Ishikawa (cell line): ENCODE measurements at regions not wholly inside any gene's neighbourhood (a gene's known extent, or its start where the extent isn't known, plus 50 kb on each side); places are given as distances from the start of the nearest gene placed in this dataset.

Experiments
- CEBPB ChIP-seq: IDR thresholded peaks from 2 replicates; pipeline ENCODE4 v1.6.1; 2012
- CREB1 ChIP-seq: IDR thresholded peaks from 2 replicates; pipeline ENCODE4 v1.6.1; 2012; ENCODE audit warnings: low read depth
- EGR1 ChIP-seq: IDR thresholded peaks from 2 replicates; pipeline ENCODE4 v1.6.1; 2012
- EP300 ChIP-seq: IDR thresholded peaks from 2 replicates; pipeline ENCODE4 v1.6.1; 2012; ENCODE audit warnings: borderline replicate concordance
- FOXM1 ChIP-seq: IDR thresholded peaks from 2 replicates; pipeline ENCODE4 v1.6.1; 2012; ENCODE audit warnings: low read depth, borderline replicate concordance
- MAX ChIP-seq: IDR thresholded peaks from 2 replicates; pipeline ENCODE4 v1.6.1; 2012
- NFIC ChIP-seq: IDR thresholded peaks from 2 replicates; pipeline ENCODE4 v1.6.1; 2012
- RAD21 ChIP-seq: IDR thresholded peaks from 2 replicates; pipeline ENCODE4 v1.6.1; 2012; ENCODE audit warnings: low read depth
- REST ChIP-seq: IDR thresholded peaks from 2 replicates; pipeline ENCODE4 v1.6.1; 2012; ENCODE audit warnings: low read depth, mild to moderate bottlenecking
- TAF1 ChIP-seq: IDR thresholded peaks from 2 replicates; pipeline ENCODE4 v1.6.1; 2012; ENCODE audit warnings: low read depth, mild to moderate bottlenecking
- TCF12 ChIP-seq: IDR thresholded peaks from 2 replicates; pipeline ENCODE4 v1.6.1; 2012; ENCODE audit warnings: low read depth
- TEAD4 ChIP-seq: IDR thresholded peaks from 2 replicates; pipeline ENCODE4 v1.6.1; 2012
- USF1 ChIP-seq: IDR thresholded peaks from 2 replicates; pipeline ENCODE4 v1.6.1; 2012
- YY1 ChIP-seq: IDR thresholded peaks from 2 replicates; pipeline ENCODE4 v1.6.1; 2012; ENCODE audit warnings: low read depth
- ZBTB7A ChIP-seq: IDR thresholded peaks from 2 replicates; pipeline ENCODE4 v1.6.1; 2012; ENCODE audit warnings: low read depth

GRCh38 chr20:60238992-60239660, 280.9 kb downstream of the CDH26 start:
- no peak for TF ChIP-seq NFIC
- TF ChIP-seq YY1 = no peak
- no peak for TF ChIP-seq TCF12
- TF ChIP-seq FOXM1 = no peak
- no peak for TF ChIP-seq EP300
- TF ChIP-seq CEBPB = no peak
- no peak for TF ChIP-seq CREB1
- no peak for TF ChIP-seq USF1
- TF ChIP-seq RAD21 = no peak
- TF ChIP-seq TEAD4 = no peak
- no peak for TF ChIP-seq ZBTB7A
- TF ChIP-seq REST = no peak; the same call in 1 of the 2 replicates
- TF ChIP-seq TAF1 = no peak

GRCh38 chr20:60239956-60240355, 281.7 kb downstream of the CDH26 start:
- no peak for TF ChIP-seq TEAD4
- TF ChIP-seq CEBPB = no peak
- no peak for TF ChIP-seq YY1
- TF ChIP-seq TCF12 = no peak
- TF ChIP-seq NFIC = no peak
- TF ChIP-seq MAX = no peak
- no peak for TF ChIP-seq TAF1
- TF ChIP-seq USF1 = no peak
- no peak for TF ChIP-seq EGR1
- TF ChIP-seq ZBTB7A = no peak
- TF ChIP-seq RAD21 = no peak
- TF ChIP-seq CREB1 = no peak
- TF ChIP-seq FOXM1 = no peak
- no peak for TF ChIP-seq EP300
- no peak for TF ChIP-seq REST

- TF ChIP-seq TEAD4 (no peak), TCF12 (no peak), EGR1 (no peak), EP300 (no peak), TAF1 (no peak), MAX (no peak), REST (no peak), CREB1 (no peak), ZBTB7A (no peak), FOXM1 (no peak), CEBPB (no peak), USF1 (no peak), NFIC (no peak)
Measured at GRCh38 chr20:60240415-60240814, 282.2 kb downstream of the CDH26 start.

- TF ChIP-seq EGR1 (no peak), REST (no peak), CEBPB (no peak), TAF1 (no peak), CREB1 (no peak), RAD21 (no peak), USF1 (no peak), MAX (no peak), TCF12 (no peak), NFIC (no peak), FOXM1 (no peak), TEAD4 (no peak), ZBTB7A (no peak)
Measured at GRCh38 chr20:60240986-60241385, 282.8 kb downstream of the CDH26 start.
